ENCODE measurements at regions not wholly inside any gene's neighbourhood (a gene's known extent, or its start where the extent isn't known, plus 50 kb on each side); places are given as distances from the start of the nearest gene placed in this dataset.

- TF ChIP-seq CTCF (IDR thresholded peaks at IDR 0.05; ENCODE audit: low read depth, low read length) (no peak), EZH2phosphoT487 (IDR thresholded peaks at IDR 0.05; ENCODE audit: low read depth) (no peak)
Measured at GRCh38 chr9:87824886-87825285, 57.8 kb upstream of the SPATA31E1 start.
